GM20000 (cell line): ENCODE measurements at regions not wholly inside any gene's neighbourhood (a gene's known extent, or its start where the extent isn't known, plus 50 kb on each side); places are given as distances from the start of the nearest gene placed in this dataset.

ENCODE experiments used
- DNase-seq: peaks from one replicate; pipeline ENCODE4 v3.0.0; 2012; ENCODE audit warnings: low spot score
- TF ChIP-seq, protein P1 (sequence below): IDR thresholded peaks from 2 replicates; pipeline ENCODE4 v1.5.1; 2012; ENCODE audit warnings: mild to moderate bottlenecking, control low read depth; ENCODE audit errors: extremely low read depth, missing control alignments

- TF ChIP-seq, protein P1, sequence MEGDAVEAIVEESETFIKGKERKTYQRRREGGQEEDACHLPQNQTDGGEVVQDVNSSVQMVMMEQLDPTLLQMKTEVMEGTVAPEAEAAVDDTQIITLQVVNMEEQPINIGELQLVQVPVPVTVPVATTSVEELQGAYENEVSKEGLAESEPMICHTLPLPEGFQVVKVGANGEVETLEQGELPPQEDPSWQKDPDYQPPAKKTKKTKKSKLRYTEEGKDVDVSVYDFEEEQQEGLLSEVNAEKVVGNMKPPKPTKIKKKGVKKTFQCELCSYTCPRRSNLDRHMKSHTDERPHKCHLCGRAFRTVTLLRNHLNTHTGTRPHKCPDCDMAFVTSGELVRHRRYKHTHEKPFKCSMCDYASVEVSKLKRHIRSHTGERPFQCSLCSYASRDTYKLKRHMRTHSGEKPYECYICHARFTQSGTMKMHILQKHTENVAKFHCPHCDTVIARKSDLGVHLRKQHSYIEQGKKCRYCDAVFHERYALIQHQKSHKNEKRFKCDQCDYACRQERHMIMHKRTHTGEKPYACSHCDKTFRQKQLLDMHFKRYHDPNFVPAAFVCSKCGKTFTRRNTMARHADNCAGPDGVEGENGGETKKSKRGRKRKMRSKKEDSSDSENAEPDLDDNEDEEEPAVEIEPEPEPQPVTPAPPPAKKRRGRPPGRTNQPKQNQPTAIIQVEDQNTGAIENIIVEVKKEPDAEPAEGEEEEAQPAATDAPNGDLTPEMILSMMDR = no peak
- no peak for DNase-seq
Measured at GRCh38 chr7:41571573-41571972, 131.3 kb downstream of the INHBA start.

DNA sequence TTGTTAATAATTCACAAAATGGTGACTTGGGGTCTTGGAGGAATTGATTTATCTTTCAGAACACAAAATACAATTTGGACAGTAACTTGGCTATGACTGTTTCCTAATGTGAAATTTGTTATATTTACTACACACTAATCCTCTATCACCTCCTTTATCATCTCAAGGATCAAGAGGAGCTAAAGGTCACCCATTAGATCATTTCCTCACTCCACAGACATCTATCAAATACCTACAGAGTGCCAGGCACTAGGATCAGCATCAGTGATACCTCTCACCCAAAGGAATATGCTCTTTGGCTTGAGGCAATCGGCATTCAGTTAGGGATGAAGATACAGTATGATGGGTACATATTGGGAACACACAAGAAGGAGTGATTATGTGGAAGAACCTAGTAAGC, 132.1 kb downstream of the INHBA start:
- DNase-seq = no peak
- TF ChIP-seq, protein P1 = no peak

DNA sequence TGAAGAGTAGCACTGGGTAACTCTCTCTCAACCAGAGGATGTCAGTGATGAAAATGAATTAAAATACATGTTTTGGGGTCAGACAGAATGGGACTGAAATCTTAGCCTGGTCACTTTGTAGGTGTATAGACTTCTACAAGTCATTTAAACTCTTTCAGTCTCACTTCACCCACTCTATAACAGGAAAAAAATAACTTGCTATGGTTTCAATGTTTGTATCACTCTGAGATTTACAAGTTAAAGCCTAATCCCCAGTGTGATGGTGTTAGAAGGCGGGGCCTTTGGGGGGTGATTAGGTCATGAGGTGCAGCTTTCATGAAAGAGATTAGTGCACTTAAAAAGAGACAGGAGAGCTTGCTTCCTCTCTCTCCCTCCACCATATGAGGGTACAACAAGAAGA, 134.8 kb downstream of the INHBA start:
- TF ChIP-seq, protein P1 = no peak
- DNase-seq = no peak

- TF ChIP-seq, protein P1 = no peak
- DNase-seq = no peak
Measured at GRCh38 chr7:41567731-41568114, 135.2 kb downstream of the INHBA start.

DNA sequence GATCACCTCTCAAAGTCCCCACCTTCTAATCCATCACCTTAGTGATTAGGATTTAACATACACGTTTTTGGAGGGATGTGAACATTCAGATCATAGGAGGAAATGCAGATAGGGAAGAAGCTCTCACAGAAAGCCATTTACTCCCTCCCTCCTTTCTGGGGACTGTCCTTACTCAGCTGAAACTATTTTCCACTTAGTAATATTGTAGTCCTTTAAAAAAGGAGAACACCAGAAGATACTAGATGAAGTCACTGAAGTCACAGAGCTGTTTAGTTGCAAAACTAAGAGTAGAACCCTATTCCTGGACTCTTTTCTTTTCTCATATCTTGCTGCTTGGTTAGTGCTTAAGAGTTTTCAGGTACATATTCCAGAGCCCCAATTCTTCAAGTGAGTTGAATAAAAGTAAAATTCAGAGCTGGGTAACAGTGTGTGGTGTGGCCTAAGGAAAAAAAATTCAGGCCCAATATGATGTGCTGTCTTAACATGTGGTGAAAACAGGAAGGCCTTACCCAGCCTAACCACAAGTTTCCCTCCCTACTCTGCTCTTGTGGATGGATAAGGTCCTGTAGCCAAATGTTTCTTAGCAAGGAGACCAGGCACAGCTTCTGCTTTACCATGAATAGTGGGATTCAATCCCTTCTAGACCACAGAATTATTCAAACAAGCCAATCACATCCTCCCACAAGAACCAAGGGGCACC, 135.7 kb downstream of the INHBA start:
- TF ChIP-seq, protein P1 = no peak
- no peak for DNase-seq

- DNase-seq = no peak
- TF ChIP-seq, protein P1 = no peak
Measured at GRCh38 chr7:41566581-41566980, 136.3 kb downstream of the INHBA start.

GRCh38 chr7:41565655-41566054, 137.2 kb downstream of the INHBA start:
- TF ChIP-seq, protein P1 = no peak
- DNase-seq = no peak
